GM06990 (cell line): ENCODE measurements at regions not wholly inside any gene's neighbourhood (a gene's known extent, or its start where the extent isn't known, plus 50 kb on each side); places are given as distances from the start of the nearest gene placed in this dataset.

Experiments
- DNase-seq: peaks from one replicate; pipeline ENCODE4 v3.0.0-alpha.2; 2011; ENCODE audit not compliant: insufficient read length; ENCODE audit errors: extremely low read depth
- H3K27me3 ChIP-seq: replicated peaks from 2 replicates; pipeline ENCODE4 v1.6.0; 2011; ENCODE audit warnings: low read length; ENCODE audit not compliant: control insufficient read depth, insufficient read depth
- H3K36me3 ChIP-seq: 2 replicates; pipeline ENCODE4 v1.5.1; 2011; ENCODE audit warnings: low read length; ENCODE audit not compliant: control insufficient read depth, insufficient read depth
- H3K4me3 ChIP-seq: replicated peaks from 2 replicates; pipeline ENCODE4 v1.5.1; 2011; ENCODE audit warnings: low read depth, mild to moderate bottlenecking, control low read depth, low read length
- CTCF ChIP-seq: IDR thresholded peaks from 2 replicates; pipeline ENCODE4 v1.5.1; 2011; ENCODE audit warnings: low read length, control low read depth, mild to moderate bottlenecking, inconsistent platforms; ENCODE audit not compliant: insufficient read depth, poor library complexity, severe bottlenecking

DNA sequence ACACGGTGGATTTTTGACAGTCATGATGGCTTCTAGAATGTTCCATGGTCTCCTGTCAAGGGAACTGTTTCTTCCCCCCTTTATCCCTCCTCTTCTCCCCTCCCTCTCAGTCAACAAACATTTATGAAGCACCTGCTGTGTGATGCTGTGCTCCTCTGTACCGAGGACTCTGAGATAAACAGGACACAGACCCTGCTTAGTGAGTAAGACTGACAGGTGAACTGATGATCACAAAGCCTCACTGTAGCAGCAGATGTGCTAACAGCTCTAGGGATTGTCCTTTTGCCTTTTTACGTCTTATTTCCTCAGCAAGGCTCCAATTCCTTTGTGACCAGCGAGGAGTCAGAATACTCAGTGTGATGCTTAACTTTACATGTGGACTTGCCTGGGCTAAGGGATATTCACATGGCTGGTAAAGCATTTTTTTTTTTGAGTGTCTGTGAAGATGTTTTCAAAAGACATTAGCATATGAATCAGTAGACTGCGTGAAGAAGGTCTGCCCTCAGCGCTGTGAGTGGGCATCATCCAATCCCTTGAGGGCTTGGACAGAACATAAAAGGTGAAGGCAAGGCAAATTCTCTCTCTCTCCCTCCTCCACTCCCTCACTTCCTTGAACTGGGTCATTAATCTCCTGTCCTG, 170.1 kb downstream of the ADRA2A start:
- DNase-seq: no peak
- TF ChIP-seq CTCF: no peak
- no peaks in the 10 kb centered on the region for H3K36me3 ChIP-seq
- no peak overlapping the region for H3K4me3 ChIP-seq
- peaks cover 2% of the 10 kb centered on the region; the same call in 1 of the 2 replicates for H3K27me3 ChIP-seq

DNA sequence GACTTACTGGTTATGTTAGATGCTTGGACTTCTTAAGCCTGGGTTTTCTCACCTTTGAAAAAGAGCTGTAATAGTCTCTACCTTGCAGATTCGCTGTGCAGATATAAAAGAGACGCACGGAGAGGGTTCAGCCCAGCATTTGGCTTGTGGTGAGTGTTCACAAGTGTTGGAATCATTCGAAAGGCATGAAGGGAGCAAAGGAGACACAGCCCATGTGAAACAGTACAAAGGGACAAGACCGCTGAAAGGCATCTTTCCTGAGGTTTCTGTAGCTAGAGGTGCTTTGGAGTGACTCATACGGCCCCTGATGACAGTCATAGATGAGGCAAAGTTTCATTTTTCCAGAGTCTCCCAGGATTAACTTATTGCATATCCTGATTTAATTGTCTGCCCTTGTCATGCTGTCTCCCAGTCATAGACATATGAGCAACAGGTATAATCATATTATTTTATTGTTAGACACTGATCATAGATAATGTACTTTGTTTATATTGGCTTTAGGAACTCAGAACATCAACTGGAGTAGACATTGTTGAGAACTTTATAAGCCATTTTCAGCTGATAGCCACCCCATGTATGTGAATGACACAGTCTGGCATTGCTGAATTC, 171.1 kb downstream of the ADRA2A start:
- TF ChIP-seq CTCF: no peak

GRCh38 chr10:111249925-111250324, 173.1 kb downstream of the ADRA2A start:
- H3K4me3 ChIP-seq: no peak overlapping the region
- peaks cover 2% of the 10 kb centered on the region; the same call in 1 of the 2 replicates for H3K27me3 ChIP-seq
- no peak for DNase-seq
- no peak for TF ChIP-seq CTCF
- no peaks in the 10 kb centered on the region for H3K36me3 ChIP-seq

More for the DNA sequence above, 171.1 kb downstream of the ADRA2A start:
- no peak overlapping the region for H3K4me3 ChIP-seq
- H3K27me3 ChIP-seq: peaks cover 2% of the 10 kb centered on the region; the same call in 1 of the 2 replicates
- no peaks in the 10 kb centered on the region for H3K36me3 ChIP-seq
- no peak for DNase-seq

GRCh38 chr10:111261081-111261615, 184.3 kb downstream of the ADRA2A start:
- DNase-seq: no peak
- TF ChIP-seq CTCF: no peak
- no peaks in the 10 kb centered on the region; the same call in 1 of the 2 replicates for H3K27me3 ChIP-seq
- H3K36me3 ChIP-seq: no peaks in the 10 kb centered on the region
- no peak overlapping the region for H3K4me3 ChIP-seq

DNA sequence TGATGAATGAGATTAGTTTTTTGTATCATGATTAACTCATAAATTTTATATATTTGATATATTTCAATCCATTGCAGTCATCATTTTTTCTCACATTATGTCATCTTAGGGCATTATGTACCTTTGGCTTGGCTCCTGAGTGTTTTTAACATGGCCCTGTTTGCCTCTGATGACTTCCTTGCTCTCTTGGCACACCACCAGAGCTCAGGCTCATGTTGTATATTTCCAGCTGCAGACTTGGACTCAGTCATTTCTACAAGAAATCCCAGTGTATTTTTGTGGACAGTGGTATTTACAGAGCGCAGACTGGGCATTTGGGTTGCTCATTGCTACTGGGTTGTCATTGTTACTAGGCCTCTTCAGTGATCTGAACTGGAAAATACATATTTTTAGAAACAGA, 188.5 kb downstream of the ADRA2A start:
- H3K36me3 ChIP-seq: no peaks in the 10 kb centered on the region
- no peaks in the 10 kb centered on the region for H3K27me3 ChIP-seq
- H3K4me3 ChIP-seq: no peak overlapping the region
- TF ChIP-seq CTCF: no peak
- DNase-seq: no peak

- TF ChIP-seq CTCF: no peak
- DNase-seq: no peak
- no peak overlapping the region for H3K4me3 ChIP-seq
- H3K27me3 ChIP-seq: no peaks in the 10 kb centered on the region
- no peaks in the 10 kb centered on the region for H3K36me3 ChIP-seq
Measured at GRCh38 chr10:111266165-111266564, 189.3 kb downstream of the ADRA2A start.
